HL-60/S4 treated with phorbol 12-myristate 13-acetate at 8.2 ng/mL for 4 days and 3 days (cell line): ENCODE measurements at regions not wholly inside any gene's neighbourhood (a gene's known extent, or its start where the extent isn't known, plus 50 kb on each side); places are given as distances from the start of the nearest gene placed in this dataset.

Experiments
- in situ Hi-C: fragments of 300-500 bp; cut with MboI; formaldehyde crosslinking; loops from 2 replicates; pipeline ENCODE4 v1.15.0; 2022; ENCODE audit warnings: low sequenced_read_pairs

DNA sequence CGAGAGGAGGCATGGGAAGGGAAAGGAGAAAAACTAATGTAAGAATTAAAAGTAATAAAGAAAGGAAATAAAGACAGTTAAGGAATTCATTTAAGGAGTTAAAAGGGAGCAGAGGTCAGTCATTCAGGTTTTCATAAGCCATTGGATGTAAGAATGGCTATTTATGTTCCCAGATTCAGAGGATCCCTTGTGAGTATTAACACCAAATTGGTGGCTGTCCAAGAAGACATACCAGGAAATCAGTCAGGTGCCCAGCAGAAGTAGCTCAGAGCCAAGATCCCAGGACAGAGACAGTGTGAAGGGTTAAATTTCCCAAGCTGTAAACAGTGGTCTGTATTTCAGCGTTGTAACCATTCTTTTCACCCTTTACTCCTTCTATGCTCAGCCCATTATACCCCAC, 550.4 kb downstream of the BCL11A start:
- in situ Hi-C loops = no loop called here

DNA sequence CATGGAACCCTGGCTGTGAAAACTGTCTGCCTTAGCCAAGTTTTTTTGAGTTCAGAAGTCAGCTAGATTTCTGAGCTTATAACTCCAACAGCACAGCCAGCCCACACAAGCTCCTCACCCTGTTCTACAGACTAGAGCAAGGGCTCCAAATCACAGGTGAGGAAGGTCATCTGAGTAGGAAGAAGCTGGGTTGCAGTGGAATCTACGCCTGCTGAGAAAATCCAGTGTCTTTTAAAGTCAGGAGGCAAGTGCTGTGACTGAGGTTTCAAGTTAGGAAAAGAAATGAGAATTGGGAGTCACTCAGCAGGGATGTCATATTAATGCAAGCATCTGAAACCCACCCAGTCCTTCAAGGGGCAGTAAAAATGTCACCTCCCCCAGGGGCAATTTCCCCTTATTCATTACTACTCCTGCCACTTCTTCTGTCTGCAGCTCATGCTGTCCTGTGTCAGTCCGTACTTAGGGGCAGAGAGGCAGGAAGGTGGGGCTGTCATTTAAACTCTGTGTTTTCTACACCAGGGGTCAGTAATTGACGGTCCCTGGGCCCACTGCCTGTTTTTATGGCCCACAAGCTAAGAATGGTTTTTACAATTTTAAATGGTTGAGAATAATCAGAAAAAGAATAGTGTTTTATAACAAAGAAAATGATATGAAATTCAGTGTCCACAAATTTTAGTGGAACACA, 551.1 kb downstream of the BCL11A start:
- in situ Hi-C loops = no loop called here

DNA sequence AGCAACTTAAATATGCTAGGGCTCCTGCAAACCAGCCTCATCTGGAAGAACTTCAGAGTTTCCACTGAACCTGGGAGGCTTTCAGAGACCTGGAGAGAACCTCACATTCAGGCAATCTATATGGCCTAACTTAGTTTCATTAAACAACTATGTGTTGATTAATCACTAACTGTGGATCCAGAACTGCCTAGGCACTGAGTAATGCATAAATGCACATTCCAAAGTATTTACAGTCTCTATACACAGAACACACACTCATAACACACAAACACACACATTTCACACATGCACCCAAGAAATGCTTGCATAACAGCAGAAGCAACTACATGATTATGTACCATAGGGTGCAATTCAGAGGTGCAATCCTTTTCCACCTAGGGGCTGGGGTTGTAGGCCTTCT, 552.8 kb downstream of the BCL11A start:
- in situ Hi-C loops = no loop called here

GRCh38 chr2:59998324-59998723, 555.1 kb downstream of the BCL11A start:
- in situ Hi-C loops = no loop called here

- in situ Hi-C loops = no loop called here
Measured at GRCh38 chr2:59997371-59997770, 556.1 kb downstream of the BCL11A start.

- in situ Hi-C loops = no loop called here
Measured at GRCh38 chr2:59996855-59997254, 556.6 kb downstream of the BCL11A start.

- in situ Hi-C loops = no loop called here
Measured at GRCh38 chr2:59993726-59994125, 559.7 kb downstream of the BCL11A start.

GRCh38 chr2:59988341-59988740, 565.1 kb downstream of the BCL11A start:
- in situ Hi-C loops = no loop called here

- in situ Hi-C loops = no loop called here
Measured at GRCh38 chr2:59986511-59986910, 566.9 kb downstream of the BCL11A start.

- in situ Hi-C loops = no loop called here
Measured at GRCh38 chr2:59985923-59986322, 567.5 kb downstream of the BCL11A start.

DNA sequence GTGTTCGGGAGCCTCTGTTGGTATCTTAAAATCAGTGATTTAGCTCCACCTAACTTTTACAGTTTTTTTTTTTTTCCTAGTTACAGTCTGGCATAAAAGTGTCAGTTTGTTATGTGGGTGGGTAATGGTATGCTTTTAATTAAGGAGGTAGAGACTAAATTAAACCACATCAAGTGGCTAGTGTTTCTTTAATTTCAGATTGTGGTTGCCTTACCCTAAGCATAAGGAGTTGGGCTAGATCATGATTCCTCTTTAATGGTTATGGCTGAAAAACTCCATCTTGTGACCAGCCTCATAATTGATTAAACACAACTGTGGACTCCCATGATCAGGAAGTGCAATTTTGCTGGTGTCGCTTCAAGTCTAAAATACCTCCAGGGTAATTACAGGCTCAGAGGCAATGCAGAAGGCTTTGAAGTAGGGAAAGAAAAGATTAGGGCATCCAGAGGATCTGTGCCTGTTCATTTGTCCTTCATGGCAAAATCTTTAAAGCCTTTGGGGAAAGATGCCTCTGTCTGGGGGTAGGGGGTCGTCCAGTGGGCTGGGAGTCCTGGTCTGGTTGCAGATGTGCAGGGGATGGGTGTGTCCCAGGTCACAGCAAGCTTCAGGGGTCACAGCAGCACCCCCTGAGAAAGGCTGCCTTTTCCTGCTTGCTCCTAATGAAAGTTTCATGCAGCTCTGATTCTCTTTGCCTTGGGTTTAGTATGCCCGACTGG, 579.2 kb downstream of the BCL11A start:
- in situ Hi-C loops = no loop called here

GRCh38 chr2:59969161-59969560, 584.3 kb downstream of the BCL11A start:
- in situ Hi-C loops = no loop called here

GRCh38 chr2:59968441-59968840, 585.0 kb downstream of the BCL11A start:
- in situ Hi-C loops = no loop called here

- in situ Hi-C loops = no loop called here
Measured at GRCh38 chr2:59967691-59968090, 585.8 kb downstream of the BCL11A start.

DNA sequence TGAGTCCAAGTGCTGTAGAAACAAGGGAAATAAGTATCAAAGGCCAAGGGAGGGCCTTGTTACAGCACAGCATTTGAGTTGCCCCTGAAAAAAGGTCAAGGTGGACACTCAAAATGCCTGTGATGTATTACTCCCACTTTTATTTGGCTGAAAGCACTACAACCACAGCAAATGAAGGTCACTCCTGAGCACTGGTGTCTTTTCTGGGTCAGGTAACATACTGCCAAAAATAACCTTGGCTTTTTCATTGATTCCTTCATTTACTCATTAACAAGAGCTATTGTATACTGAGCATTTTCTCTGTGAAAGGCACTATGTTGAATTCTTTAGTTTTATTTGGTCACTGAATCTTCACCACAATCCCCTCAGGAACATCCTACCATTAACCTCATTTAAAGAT, 590.3 kb downstream of the BCL11A start:
- in situ Hi-C loops = no loop called here

- in situ Hi-C loops = no loop called here
Measured at GRCh38 chr2:59961746-59962145, 591.7 kb downstream of the BCL11A start.

DNA sequence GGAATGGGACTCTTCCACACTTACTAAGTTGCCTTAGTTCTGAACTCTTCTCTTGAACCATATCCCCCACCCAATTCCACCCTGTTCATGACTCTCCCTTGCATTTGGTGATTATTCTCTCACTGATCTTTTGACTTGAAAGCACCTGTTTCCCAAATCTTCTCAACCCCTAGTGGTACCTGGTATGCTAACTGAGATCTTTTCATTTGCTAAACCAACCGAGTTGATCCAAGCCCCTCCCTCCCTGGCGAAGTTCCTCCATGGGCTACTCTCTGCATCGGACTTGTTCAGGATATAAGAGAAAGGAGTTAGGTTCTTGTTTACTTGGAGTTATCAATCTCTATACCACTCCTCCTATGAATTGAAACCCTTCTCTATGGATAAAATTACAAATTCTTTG, 593.5 kb downstream of the BCL11A start:
- in situ Hi-C loops = no loop called here

- in situ Hi-C loops = no loop called here
Measured at GRCh38 chr2:59957504-59957903, 596.0 kb downstream of the BCL11A start.

DNA sequence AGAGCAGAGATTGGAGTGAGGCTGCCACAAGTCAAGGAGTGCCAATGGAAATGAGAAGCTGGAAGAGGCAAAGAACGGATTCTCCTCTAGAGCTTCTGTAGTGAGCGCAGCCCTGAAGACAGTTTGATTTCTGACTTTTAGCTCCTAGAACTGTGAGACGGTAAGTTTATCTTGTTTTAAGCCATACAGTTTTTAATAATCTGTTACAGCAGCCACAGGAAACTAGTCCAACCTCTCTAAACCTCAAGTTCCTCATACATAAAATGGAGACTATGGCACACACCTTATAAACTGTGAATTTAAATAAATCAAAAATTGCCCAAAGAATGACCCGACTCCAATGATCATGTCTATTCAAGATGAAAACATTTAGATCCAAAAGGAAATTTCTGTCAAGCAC, 596.5 kb downstream of the BCL11A start:
- in situ Hi-C loops = no loop called here

DNA sequence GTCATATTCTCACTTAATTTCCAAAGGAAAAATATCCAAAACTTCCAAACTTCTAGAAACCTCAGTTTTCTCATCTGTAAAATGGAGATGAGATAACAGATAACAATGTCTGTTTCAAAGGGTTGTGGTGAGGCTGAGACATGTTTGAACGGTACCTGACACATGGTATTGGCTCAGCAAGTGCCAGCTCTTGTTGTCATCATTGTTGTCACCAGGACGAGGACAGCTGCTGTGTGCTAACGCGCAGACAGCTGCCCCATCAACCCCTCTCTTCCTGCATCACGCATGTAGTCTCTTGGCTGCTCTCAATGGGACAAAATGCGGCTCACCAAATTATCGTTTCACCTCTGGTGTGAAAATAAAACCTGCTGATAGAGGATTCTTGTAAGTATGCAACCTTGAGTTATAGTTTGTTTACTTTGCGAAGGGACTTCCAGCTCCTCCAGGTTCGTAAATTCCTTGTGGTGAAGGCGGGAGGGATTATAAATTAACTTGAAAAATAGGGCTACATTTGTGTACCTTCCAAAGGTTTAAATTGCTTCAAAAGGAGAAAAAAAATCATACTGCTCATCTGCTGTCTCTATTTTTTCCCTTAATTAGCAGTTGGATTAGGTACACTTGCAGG, 605.4 kb downstream of the BCL11A start:
- in situ Hi-C loops = no loop called here

DNA sequence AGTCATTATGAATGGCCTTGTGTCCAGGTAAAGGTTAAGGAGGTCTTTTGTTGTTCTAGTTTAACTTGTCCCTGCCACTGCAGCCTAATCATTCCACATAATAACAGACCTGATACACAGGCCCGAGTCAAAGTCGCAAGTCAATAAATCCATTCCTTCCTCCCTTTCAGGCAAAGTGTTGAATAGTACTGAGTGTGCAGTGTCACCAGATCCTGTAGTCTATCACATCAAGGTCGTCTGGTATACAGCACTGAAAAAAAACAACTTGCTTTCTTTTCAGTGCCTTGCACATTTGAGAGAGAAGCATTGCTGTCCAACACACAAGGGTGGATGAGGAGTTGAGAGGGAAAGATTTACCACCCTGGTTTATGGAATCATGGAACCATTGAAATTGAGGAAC, 606.2 kb downstream of the BCL11A start:
- in situ Hi-C loops = no loop called here

DNA sequence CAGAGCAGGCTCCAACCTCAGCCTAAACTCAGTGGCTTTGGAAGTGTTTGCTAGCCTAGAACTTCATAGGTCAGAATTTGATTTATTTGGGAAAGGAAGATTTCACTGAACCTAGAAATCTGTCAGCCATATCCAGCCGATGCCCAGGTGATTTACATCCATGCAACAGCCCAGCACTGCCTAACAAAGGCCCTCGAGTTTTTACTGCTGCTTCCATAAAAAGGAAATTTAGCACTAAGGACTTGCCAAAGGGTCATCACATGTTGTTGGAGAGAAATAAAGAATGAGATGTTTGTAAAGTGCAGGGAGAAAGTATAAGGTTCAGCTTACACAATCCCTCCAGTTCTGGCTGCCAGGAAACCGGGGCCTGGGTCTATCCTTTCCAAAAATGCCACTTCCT, 614.2 kb downstream of the BCL11A start:
- in situ Hi-C loops = no loop called here
